T1000 (cell line): ENCODE measurements at regions not wholly inside any gene's neighbourhood (a gene's known extent, or its start where the extent isn't known, plus 50 kb on each side); places are given as distances from the start of the nearest gene placed in this dataset.
A peak's percentile ranks its signal among the peaks of the same experiment; 100 is the strongest.

Experiments
- DNase-seq: peaks from one replicate; lab custom pipeline; 2025; ENCODE audit warnings: mixed read lengths; lab: John Stamatoyannopoulos, UW

GRCh38 chr2:106572541-106573450 lies 85.6 kb downstream of the CD8B2 start:
- DNase-seq = no peak

- DNase-seq = no peak
Observed at GRCh38 chr2:106573773-106574172, 86.6 kb downstream of the CD8B2 start.

- no peak for DNase-seq
Observed at GRCh38 chr2:106575955-106576354, 88.8 kb downstream of the CD8B2 start.

- DNase-seq = no peak
Observed at GRCh38 chr2:106577255-106577651, 90.1 kb downstream of the CD8B2 start.

GRCh38 chr2:106579750-106580197 lies 92.6 kb downstream of the CD8B2 start:
- DNase-seq = no peak

GRCh38 chr2:106580241-106580640 lies 93.1 kb downstream of the CD8B2 start:
- no peak for DNase-seq

- DNase-seq = no peak
Observed at GRCh38 chr2:106581328-106581727, 94.2 kb downstream of the CD8B2 start.

GRCh38 chr2:106581755-106582147 lies 94.6 kb downstream of the CD8B2 start:
- no peak for DNase-seq

- DNase-seq = peak; percentile 64
Observed at GRCh38 chr2:106582148-106583143, 95.3 kb downstream of the CD8B2 start.

- no peak for DNase-seq
Observed at GRCh38 chr2:106584304-106584954, 97.3 kb downstream of the CD8B2 start.

GRCh38 chr2:106596844-106597243 lies 109.7 kb downstream of the CD8B2 start:
- no peak for DNase-seq

GRCh38 chr2:106599540-106599939 lies 112.4 kb downstream of the CD8B2 start:
- DNase-seq = no peak

GRCh38 chr2:106602042-106602441 lies 114.9 kb downstream of the CD8B2 start:
- DNase-seq = no peak

- no peak for DNase-seq
Observed at GRCh38 chr2:106606652-106607051, 119.5 kb downstream of the CD8B2 start.

- DNase-seq = no peak
Observed at GRCh38 chr2:106607371-106607770, 120.2 kb downstream of the CD8B2 start.

GRCh38 chr2:106609780-106610179 lies 122.6 kb downstream of the CD8B2 start:
- no peak for DNase-seq

GRCh38 chr2:106614511-106615291 lies 127.5 kb downstream of the CD8B2 start:
- no peak for DNase-seq

GRCh38 chr2:106618614-106619013 lies 131.4 kb downstream of the CD8B2 start:
- DNase-seq = no peak

GRCh38 chr2:106623456-106623855 lies 136.3 kb downstream of the CD8B2 start:
- DNase-seq = no peak

- DNase-seq = no peak
Observed at GRCh38 chr2:106624787-106625380, 137.7 kb downstream of the CD8B2 start.

- no peak for DNase-seq
Observed at GRCh38 chr2:106628377-106628776, 141.2 kb downstream of the CD8B2 start.
